GM19452 (cell line): ENCODE measurements at regions not wholly inside any gene's neighbourhood (a gene's known extent, or its start where the extent isn't known, plus 50 kb on each side); places are given as distances from the start of the nearest gene placed in this dataset.

Experiments used
- ATAC-seq: cut with Tn5 transposase; IDR thresholded peaks from one replicate; pipeline ENCODE4 v1.9.1; 2021; ENCODE audit not compliant: unreplicated experiment

- no peak for ATAC-seq
These were observed 284.9 kb upstream of the FBXL7 start for GRCh38 chr5:15215056-15215455.

GRCh38 chr5:15214010-15214409 is 286.0 kb upstream of the FBXL7 start:
- no peak for ATAC-seq

DNA sequence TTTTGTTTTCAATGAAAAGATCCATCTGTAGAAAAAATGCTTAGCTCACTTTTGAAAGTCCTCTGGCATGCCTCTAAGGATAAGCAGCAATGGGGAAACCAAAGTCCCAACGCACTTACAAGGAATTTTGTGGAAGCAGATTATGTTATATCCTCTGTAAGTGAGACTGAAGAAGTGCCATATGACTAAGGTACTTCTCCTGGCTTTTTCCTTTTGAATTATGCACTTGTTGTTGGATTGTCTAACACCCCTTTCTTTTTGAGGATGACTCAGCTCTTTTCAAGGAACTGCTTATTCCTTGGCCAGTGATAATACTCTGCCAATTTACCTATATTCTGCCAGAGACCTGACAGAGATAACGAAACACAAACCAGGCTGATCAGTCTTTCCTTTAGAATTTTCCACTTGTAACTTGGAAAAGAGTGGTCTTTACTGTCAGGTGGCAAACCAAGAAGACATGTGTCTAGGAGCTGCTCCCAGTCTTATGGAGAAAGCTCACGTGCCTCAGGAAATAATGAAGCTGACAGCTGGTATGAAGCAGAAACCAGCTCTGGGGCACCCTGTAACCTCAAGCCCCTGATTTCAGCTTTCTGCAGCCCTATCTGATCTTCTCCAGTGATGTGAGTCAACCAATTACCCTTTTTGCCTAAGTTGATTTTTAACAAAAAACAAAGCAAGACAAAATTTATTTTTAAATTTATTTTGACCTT is 290.8 kb upstream of the FBXL7 start:
- no peak for ATAC-seq

GRCh38 chr5:15206133-15206532 is 293.8 kb upstream of the FBXL7 start:
- no peak for ATAC-seq

- no peak for ATAC-seq
These were observed 296.6 kb upstream of the FBXL7 start for GRCh38 chr5:15203376-15203775.

DNA sequence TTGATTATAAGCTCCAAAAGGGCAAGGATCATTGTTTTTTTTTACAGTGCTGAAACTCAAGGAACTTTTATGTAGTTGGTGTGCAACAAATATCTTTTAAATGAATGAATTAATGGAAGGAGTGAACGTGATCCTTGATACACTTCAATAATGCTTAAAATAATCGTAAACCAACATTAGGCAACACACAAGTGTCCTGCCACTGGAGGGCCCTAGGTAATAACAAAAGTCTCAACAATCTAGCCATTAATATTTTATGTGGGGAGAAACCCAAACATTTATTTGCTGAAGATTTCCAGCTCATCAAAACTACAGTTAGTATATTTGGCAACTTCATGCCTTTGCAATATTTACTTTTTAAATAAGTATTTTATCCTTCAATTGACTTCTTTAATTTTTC is 309.0 kb upstream of the FBXL7 start:
- no peak for ATAC-seq

GRCh38 chr5:15183520-15183919 is 311.9 kb upstream of the ANKH start:
- no peak for ATAC-seq

GRCh38 chr5:15170173-15170572 is 298.6 kb upstream of the ANKH start:
- ATAC-seq = no peak

DNA sequence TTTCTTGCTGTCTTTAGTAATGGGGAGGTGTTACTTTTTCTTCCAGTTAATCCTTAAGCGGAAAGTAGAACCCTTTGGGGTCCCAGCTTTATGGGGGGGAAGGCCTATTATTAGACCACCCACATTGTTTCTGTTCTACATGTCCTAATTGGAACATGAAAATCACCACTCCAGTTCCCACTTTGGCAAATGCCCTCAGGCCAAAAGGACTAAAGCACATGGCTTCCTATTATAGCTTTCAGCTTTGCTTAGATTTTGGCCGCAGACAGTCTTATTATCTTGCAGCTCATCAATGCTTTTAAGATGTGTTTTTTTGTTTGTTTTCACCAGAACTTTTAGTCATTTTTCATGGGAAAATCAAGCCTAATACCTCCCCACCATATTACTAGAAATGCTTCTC is 296.8 kb upstream of the ANKH start:
- ATAC-seq = no peak

DNA sequence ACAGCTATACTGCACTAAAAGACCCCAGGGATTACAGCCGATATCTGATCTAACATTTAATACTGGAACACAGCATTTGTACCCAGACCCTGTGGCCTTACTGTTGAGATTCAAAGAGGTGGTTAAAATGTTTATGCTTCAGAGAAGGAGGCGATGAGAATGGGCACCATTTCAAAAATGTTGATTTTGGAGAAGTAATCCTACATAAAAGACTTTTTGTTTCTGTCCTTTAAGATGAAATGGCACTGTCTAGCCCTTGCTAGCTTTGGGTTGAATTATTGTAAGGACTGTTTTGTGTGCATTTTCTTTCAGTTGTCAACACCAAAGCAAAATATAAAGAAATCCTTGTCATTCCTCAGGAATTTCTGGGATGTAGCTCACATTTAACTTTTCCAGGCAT is 288.5 kb upstream of the ANKH start:
- ATAC-seq = no peak

GRCh38 chr5:15159606-15160005 is 288.0 kb upstream of the ANKH start:
- no peak for ATAC-seq

GRCh38 chr5:15142458-15142857 is 270.9 kb upstream of the ANKH start:
- no peak for ATAC-seq

GRCh38 chr5:15137414-15137813 is 265.8 kb upstream of the ANKH start:
- no peak for ATAC-seq

- ATAC-seq = no peak
These were observed 264.1 kb upstream of the ANKH start for GRCh38 chr5:15135661-15136060.

- ATAC-seq = no peak
These were observed 261.9 kb upstream of the ANKH start for GRCh38 chr5:15133456-15133965.

DNA sequence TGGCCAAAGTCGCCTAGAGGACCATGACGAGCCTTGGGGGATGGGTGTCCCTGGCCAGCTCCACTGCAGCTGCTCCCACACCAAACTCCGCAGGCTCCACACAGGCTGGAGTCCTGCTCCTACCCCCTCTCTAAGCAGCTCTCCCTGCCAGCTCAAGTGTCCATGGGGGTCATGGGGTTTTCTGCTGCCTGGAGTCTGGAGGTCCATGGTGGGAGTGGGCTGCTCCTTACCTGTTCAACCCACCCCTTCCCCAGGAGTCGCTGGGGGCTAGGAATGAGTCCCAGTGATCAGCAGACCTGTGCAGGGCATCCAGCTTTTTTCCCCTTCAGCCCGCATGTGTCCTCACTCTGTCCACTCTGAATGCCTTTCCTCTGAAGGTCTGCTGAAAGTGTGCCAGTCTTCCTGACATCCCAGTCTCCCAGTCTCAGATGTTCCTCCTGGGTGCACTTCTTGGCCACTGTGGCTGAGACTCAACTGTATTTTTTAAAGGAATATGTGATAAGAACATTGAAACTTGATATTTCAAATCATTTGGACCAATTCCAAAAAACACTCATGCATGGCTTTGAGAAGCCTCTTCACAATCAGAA is 261.3 kb upstream of the ANKH start:
- no peak for ATAC-seq

GRCh38 chr5:15131909-15132308 is 260.3 kb upstream of the ANKH start:
- no peak for ATAC-seq

GRCh38 chr5:15124871-15125568 is 253.4 kb upstream of the ANKH start:
- no peak for ATAC-seq

- ATAC-seq = no peak
These were observed 252.9 kb upstream of the ANKH start for GRCh38 chr5:15124461-15124860.

DNA sequence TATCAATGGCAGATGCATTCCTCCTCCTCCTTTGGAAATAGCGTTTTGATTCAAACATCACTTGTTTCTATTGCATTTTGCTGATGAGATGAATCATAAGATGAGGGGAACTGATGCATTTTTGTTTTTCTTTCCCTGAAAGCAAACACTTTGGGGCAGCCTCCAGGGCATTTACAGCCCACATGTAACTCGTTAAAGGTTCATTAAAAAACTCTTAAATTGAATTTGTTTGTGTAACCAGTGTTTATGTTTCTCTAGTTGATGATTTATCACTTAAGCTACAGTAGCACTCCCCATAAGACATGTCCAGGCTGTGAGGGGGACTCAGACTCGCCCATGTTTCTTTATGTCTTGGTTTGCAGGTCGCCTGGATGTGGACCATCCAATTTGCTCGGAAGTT is 246.1 kb upstream of the ANKH start:
- no peak for ATAC-seq

GRCh38 chr5:15116996-15117395 is 245.4 kb upstream of the ANKH start:
- ATAC-seq = no peak
